Tibial nerve (tissue), 4 donors: ENCODE measurements at regions not wholly inside any gene's neighbourhood (a gene's known extent, or its start where the extent isn't known, plus 50 kb on each side); places are given as distances from the start of the nearest gene placed in this dataset.

Experiments
- EP300 ChIP-seq, 2 donors: sonication (generic); formaldehyde crosslinking; IDR thresholded peaks; one replicate each; pipeline ENCODE4 v1.6.1; 2017; ENCODE audit warnings: antibody characterized with exemption in 2 of 2, mild to moderate bottlenecking in 1 of 2
- POLR2A ChIP-seq, 2 donors: fragments of 450-650 bp; IDR thresholded peaks; one replicate each; pipeline ENCODE4 v1.6.1; 2017; ENCODE audit warnings: antibody characterized with exemption in 2 of 2, mild to moderate bottlenecking in 2 of 2, moderate library complexity in 2 of 2
- TF ChIP-seq, protein P1 (sequence below), 5 experiments: fragments of 200-600 bp in 3 of 5; fragments of 450-650 bp in 2 of 5; sonication (generic) in 3 of 5; IDR thresholded peaks; one replicate each; pipeline ENCODE4 v1.5.1; 2016 to 2019; ENCODE audit warnings: antibody characterized with exemption in 5 of 5, mild to moderate bottlenecking in 3 of 5, moderate library complexity in 2 of 5

DNA sequence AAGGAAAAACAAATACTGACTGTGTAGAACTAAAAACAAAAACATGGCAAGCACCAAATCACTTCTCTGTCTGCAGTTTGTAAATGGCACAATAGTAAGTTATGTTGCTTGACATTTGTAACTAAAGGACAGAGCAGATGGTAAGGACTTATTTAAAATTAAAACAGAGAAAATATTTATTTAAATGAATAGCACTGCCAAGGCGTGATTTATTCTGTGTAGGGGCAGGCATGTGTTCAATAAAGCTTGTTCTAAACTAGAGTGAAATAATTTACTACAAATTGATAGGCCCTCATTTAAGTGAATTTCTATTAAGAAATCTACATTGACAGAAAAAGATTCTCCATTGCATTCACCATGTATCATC, 231.5 kb downstream of the CYLC2 start:
- TF ChIP-seq, protein P1, sequence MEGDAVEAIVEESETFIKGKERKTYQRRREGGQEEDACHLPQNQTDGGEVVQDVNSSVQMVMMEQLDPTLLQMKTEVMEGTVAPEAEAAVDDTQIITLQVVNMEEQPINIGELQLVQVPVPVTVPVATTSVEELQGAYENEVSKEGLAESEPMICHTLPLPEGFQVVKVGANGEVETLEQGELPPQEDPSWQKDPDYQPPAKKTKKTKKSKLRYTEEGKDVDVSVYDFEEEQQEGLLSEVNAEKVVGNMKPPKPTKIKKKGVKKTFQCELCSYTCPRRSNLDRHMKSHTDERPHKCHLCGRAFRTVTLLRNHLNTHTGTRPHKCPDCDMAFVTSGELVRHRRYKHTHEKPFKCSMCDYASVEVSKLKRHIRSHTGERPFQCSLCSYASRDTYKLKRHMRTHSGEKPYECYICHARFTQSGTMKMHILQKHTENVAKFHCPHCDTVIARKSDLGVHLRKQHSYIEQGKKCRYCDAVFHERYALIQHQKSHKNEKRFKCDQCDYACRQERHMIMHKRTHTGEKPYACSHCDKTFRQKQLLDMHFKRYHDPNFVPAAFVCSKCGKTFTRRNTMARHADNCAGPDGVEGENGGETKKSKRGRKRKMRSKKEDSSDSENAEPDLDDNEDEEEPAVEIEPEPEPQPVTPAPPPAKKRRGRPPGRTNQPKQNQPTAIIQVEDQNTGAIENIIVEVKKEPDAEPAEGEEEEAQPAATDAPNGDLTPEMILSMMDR (IDR thresholded peaks at IDR 0.05) = no peak
- TF ChIP-seq POLR2A (IDR thresholded peaks at IDR 0.05) (no peak), EP300 (IDR thresholded peaks at IDR 0.05) (no peak)
